NOMO-1 treated with DMSO at 0.1 percent for 48 hours (cell line): ENCODE measurements at regions not wholly inside any gene's neighbourhood (a gene's known extent, or its start where the extent isn't known, plus 50 kb on each side); places are given as distances from the start of the nearest gene placed in this dataset.

Source experiments
- DNase-seq: peaks from one replicate; lab custom pipeline; 2025; ENCODE audit not compliant: unreplicated experiment; lab: John Stamatoyannopoulos, UW

DNA sequence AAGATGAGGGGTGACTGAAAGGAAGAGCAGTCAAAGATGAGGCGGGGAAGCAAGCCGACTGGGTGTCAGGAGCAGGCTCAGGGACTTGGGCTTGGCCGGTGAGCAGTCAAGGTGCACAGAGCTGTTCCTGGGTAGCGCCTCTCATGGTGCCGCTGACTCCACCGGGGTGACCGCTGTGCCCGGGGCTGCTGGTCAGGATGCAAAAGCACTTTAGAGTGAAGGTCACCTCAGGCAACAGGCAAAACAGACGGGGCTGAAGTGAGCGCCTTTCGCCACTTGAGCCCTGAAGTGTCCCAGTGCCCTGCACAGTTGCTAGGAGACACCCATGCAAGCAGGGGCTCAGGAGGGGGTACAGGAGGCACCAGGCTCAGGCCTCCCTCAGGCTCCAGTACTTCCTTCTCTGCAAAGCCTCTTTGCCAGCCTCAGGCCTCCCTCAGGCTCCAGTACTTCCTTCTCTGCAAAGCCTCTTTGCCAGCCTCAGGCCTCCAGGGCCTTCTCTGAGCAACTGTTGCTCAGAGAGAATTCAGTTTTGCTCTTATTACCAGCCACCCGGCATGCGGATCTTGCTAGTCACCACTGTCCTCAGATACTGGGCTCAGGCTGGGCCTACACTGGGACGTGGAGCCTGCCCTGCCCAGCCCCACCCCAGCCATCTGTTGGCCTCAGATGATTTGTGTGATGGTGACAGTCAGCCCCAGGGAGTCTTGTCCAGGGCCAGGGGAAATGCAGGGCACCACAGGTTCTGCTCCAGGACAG lies 99.7 kb upstream of the IRF2BP2 start:
- peak; percentile 40 for DNase-seq

- DNase-seq: no peak
Measured at GRCh38 chr1:234708700-234709395, 98.9 kb upstream of the IRF2BP2 start.

- peak; percentile 43 for DNase-seq
Measured at GRCh38 chr1:234707641-234708040, 97.7 kb upstream of the IRF2BP2 start.

DNA sequence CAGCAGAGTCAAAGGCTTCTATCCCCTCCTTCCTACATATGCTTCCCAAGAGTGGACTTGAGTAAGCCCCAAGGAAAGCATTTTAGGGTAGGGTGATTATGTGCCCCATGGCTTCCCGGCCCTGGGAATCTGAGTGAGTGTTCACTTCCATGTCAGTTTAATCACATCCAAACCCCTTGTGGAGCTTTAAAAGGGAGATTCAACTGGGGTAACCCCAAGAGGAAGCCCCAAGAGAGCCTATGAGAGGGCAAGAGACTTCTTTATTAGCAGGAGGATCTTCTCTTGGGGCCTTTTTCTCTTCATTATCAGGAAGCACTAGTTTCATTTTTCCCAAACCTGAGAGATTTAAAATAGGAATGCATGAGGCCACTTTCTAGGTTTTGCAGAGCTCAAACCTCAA lies 97.0 kb upstream of the IRF2BP2 start:
- DNase-seq: no peak

GRCh38 chr1:234706199-234706598 lies 96.2 kb upstream of the IRF2BP2 start:
- no peak for DNase-seq

GRCh38 chr1:234705615-234706014 lies 95.6 kb upstream of the IRF2BP2 start:
- peak; percentile 61 for DNase-seq

GRCh38 chr1:234704106-234704887 lies 94.3 kb upstream of the IRF2BP2 start:
- DNase-seq: no peak

DNA sequence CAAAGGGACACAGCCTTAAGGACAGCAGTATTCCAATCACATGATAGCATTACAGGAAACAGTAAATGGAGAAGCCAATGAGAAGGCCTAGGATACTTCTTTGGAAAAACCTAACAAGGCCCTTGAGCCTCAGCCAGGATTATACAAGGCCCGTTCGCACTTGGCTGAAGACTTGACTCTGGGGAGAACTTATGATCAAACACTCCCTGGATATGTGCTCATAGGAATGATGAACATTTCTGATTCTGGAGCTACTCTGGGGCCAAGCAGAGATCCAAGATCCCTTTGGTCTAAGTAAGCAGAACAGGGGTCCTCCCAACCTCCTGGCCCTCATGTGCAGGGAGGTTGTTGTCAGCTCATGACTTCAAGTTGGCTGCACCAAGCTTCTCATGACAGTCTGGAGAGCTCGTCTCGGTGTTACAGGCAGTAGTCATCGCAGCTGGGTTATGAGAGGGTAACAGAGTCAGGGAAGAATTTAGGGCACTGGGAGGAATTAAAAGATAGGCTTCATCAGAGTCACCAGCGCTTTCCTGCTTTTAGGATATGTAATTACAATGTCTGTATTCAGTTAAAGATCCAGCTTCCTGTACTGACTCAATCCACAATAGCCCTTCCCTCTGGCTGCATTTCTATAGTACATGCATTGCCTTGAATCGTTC lies 92.5 kb upstream of the IRF2BP2 start:
- DNase-seq: no peak

DNA sequence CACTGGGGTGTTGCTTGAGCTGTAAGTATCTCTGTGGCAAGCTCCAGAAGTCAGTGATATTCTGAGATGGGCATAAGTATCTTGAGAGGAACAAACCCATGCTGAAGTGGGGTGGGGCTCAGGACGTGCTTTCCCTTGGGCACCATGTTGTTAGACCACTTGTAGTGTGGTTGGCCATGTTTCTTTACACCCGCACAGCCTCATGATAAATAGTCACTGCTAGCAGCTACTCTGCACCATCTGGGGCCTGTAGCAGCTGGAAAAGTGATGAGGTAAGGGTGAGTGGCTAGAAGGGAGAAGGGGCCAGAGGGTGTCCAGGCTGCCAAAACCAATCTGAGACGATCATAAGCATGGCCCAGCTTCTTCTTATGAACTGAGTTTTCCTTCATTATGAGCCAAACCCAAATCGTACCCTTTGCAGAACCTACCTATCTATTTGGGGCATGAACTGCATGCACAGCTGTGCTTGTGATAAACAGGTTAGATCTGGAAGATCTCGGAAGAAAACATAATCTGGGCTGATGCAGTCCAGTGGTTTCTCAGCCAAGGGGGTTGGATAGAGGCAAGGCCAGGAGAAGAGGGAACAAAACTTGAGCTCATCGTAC lies 91.9 kb upstream of the IRF2BP2 start:
- DNase-seq: no peak

- DNase-seq: no peak
Measured at GRCh38 chr1:234699795-234700665, 90.1 kb upstream of the IRF2BP2 start.

- DNase-seq: no peak
Measured at GRCh38 chr1:234698686-234699085, 88.7 kb upstream of the IRF2BP2 start.

- no peak for DNase-seq
Measured at GRCh38 chr1:234697741-234698140, 87.8 kb upstream of the IRF2BP2 start.

DNA sequence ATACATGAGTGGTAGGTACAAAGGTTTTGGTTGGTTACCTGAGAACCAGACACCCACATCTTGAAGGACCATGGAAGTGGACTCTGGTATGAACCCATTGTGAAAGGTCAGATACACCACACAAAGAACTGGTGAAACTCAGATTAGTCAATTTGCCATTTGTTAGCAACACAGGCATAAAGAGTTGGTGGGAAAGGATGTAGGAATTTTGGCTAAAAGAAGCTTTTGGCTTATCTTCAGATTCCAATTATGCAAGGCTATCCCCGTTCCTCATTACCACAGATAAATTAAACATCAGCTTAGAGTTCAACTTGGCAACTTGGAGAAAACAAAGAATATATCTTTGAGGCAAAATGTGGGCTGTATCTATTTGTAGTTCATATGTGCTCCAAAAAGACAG lies 87.0 kb upstream of the IRF2BP2 start:
- no peak for DNase-seq

DNA sequence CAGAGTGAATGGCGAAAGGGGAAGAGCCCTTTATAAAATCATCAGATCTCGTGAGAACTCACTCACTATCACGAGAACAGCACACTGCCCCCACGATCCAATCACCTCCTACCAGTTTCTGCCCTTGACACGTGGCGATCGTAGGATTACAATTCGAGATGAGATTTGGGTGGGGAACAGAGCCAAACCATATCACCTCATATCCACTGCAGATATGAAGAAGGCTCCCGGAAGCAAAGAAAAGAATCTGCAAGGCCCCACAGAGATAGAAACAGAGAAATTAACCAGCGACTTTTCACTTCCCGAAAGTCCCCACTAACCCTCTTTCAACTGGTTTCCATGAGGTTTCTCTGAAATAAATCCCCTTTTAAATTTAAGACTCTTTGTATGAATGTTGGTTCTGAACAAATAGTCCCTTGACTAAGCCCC lies 86.2 kb upstream of the IRF2BP2 start:
- no peak for DNase-seq

GRCh38 chr1:234694661-234695060 lies 84.7 kb upstream of the IRF2BP2 start:
- no peak for DNase-seq

GRCh38 chr1:234692966-234693580 lies 83.1 kb upstream of the IRF2BP2 start:
- DNase-seq: no peak

GRCh38 chr1:234691567-234691966 lies 81.6 kb upstream of the IRF2BP2 start:
- no peak for DNase-seq

- no peak for DNase-seq
Measured at GRCh38 chr1:234690872-234691271, 80.9 kb upstream of the IRF2BP2 start.

DNA sequence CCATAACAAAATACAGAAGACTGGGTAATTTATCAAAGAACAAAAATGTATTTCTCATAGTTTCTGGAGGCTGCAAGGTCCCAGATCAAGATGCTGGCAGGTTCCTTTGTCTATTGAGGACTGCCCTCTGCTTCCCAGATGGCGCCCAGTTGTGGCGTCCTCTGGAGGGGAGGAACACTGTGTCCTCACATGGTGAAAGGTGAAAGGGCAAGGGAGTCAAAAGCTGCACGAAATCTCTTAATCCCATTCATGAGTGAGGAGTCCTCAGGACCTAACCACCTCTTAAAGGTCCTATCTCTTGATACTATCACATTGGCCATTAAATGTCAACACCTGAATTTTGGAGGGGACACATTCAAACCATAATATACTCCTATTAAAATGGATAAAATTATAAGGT lies 79.3 kb upstream of the IRF2BP2 start:
- no peak for DNase-seq
